Osteoblast (primary cell): ENCODE measurements at regions not wholly inside any gene's neighbourhood (a gene's known extent, or its start where the extent isn't known, plus 50 kb on each side); places are given as distances from the start of the nearest gene placed in this dataset.
"Not testable (repeated sequence)": the region's sequence is repeated elsewhere in the genome, so short reads cannot be mapped to it uniquely, and the experiment has no call there.

Experiments
- DNase-seq: peaks from one replicate; pipeline ENCODE4 v3.0.0; 2011; ENCODE audit warnings: low spot score, mixed read lengths; ENCODE audit not compliant: insufficient read length; ENCODE audit errors: missing footprints
- H2AFZ ChIP-seq: 2 replicates; pipeline ENCODE4 v1.6.0; 2011; ENCODE audit warnings: mild to moderate bottlenecking, low read length
- H3K27ac ChIP-seq: 2 replicates; pipeline ENCODE4 v1.5.1; 2011; ENCODE audit warnings: mild to moderate bottlenecking, low read depth, low read length, moderate library complexity
- H3K27me3 ChIP-seq: 2 replicates; pipeline ENCODE4 v1.6.0; 2012; ENCODE audit warnings: mild to moderate bottlenecking, control low read depth, inconsistent platforms, low read length, moderate library complexity; ENCODE audit not compliant: insufficient read depth
- H3K36me3 ChIP-seq: 2 replicates; pipeline ENCODE4 v1.5.1; 2011; ENCODE audit warnings: mild to moderate bottlenecking, low read length, control low read depth, moderate library complexity; ENCODE audit not compliant: insufficient read depth
- H3K4me1 ChIP-seq: 2 replicates; pipeline ENCODE4 v1.5.1; 2011; ENCODE audit warnings: mild to moderate bottlenecking, low read length, control low read depth, moderate library complexity; ENCODE audit not compliant: insufficient read depth
- H3K4me2 ChIP-seq: 2 replicates; pipeline ENCODE4 v1.6.0; 2011; ENCODE audit warnings: mild to moderate bottlenecking, low read length; ENCODE audit not compliant: insufficient read depth
- H3K4me3 ChIP-seq: fragments of 200-600 bp; sonication (generic); 3 replicates; pipeline ENCODE4 v1.5.1; 2012; ENCODE audit warnings: mild to moderate bottlenecking, low read length, inconsistent platforms; ENCODE audit not compliant: insufficient read depth
- H3K79me2 ChIP-seq: 2 replicates; pipeline ENCODE4 v1.6.0; 2012; ENCODE audit warnings: mild to moderate bottlenecking, low read length, control low read depth, inconsistent platforms; ENCODE audit not compliant: insufficient read depth
- H3K9me3 ChIP-seq: 2 replicates; pipeline ENCODE4 v1.5.1; 2011; ENCODE audit warnings: low read depth, low read length, control low read depth
- H4K20me1 ChIP-seq: 2 replicates; pipeline ENCODE4 v1.6.0; 2012; ENCODE audit warnings: mild to moderate bottlenecking, low read length, control low read depth; ENCODE audit not compliant: insufficient read depth
- TF ChIP-seq, protein P1 (sequence below): IDR thresholded peaks from 2 replicates; pipeline ENCODE4 v1.5.1; 2011; ENCODE audit warnings: mild to moderate bottlenecking, low read depth, low read length, moderate library complexity; ENCODE audit errors: extremely low read depth

- H2AFZ ChIP-seq: no peak overlapping the region
- H3K4me1 ChIP-seq: no peaks in the 10 kb centered on the region
- no peaks in the 10 kb centered on the region for H3K27me3 ChIP-seq
- peak; percentile 52 for DNase-seq
- TF ChIP-seq, protein P1, sequence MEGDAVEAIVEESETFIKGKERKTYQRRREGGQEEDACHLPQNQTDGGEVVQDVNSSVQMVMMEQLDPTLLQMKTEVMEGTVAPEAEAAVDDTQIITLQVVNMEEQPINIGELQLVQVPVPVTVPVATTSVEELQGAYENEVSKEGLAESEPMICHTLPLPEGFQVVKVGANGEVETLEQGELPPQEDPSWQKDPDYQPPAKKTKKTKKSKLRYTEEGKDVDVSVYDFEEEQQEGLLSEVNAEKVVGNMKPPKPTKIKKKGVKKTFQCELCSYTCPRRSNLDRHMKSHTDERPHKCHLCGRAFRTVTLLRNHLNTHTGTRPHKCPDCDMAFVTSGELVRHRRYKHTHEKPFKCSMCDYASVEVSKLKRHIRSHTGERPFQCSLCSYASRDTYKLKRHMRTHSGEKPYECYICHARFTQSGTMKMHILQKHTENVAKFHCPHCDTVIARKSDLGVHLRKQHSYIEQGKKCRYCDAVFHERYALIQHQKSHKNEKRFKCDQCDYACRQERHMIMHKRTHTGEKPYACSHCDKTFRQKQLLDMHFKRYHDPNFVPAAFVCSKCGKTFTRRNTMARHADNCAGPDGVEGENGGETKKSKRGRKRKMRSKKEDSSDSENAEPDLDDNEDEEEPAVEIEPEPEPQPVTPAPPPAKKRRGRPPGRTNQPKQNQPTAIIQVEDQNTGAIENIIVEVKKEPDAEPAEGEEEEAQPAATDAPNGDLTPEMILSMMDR: peak; percentile 77
- no peaks in the 10 kb centered on the region for H4K20me1 ChIP-seq
- no peaks in the 10 kb centered on the region for H3K79me2 ChIP-seq
- no peak overlapping the region for H3K27ac ChIP-seq
- no peak overlapping the region for H3K4me2 ChIP-seq
- no peaks in the 10 kb centered on the region for H3K9me3 ChIP-seq
- H3K4me3 ChIP-seq: no peak overlapping the region
- H3K36me3 ChIP-seq: no peaks in the 10 kb centered on the region
Observed at GRCh38 chr2:138373993-138374408, 127.6 kb upstream of the SPOPL start.

DNA sequence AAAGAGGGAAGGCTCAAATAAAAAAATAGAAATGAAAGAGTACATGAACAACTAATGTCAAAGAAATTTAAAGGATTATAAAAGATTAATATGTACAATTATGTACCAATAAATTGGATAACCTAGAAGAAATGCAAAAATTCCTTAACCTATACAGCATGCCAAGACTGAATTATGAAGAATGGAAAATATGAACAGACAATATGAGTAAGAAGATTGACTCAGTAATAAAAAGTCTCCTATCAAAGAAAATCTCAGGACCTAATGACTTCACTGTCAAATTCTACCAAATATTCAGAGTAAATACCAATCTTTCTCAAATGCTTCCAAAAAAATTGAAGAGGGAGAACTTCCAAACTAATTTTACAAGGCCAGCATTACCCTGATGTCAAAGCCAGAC, 120.2 kb upstream of the SPOPL start:
- Histone ChIP-seq H3K4me2 (no peak overlapping the region), H3K27me3 (no peaks in the 10 kb centered on the region), H3K9me3 (no peaks in the 10 kb centered on the region), H4K20me1 (no peaks in the 10 kb centered on the region), H3K4me3 (no peak overlapping the region), H3K79me2 (no peaks in the 10 kb centered on the region), H3K27ac (no peak overlapping the region), H2AFZ (no peak overlapping the region), H3K36me3 (no peaks in the 10 kb centered on the region), H3K4me1 (no peaks in the 10 kb centered on the region)
- TF ChIP-seq, protein P1: no peak
- no peak for DNase-seq

- H3K4me1 ChIP-seq: no peaks in the 10 kb centered on the region
- no peak overlapping the region for H3K27ac ChIP-seq
- no peak for DNase-seq
- TF ChIP-seq, protein P1: no peak
- no peak overlapping the region for H3K4me2 ChIP-seq
- no peaks in the 10 kb centered on the region for H4K20me1 ChIP-seq
- H3K4me3 ChIP-seq: no peak overlapping the region
- H2AFZ ChIP-seq: no peak overlapping the region
- H3K9me3 ChIP-seq: no peaks in the 10 kb centered on the region
- H3K27me3 ChIP-seq: no peaks in the 10 kb centered on the region
- no peaks in the 10 kb centered on the region for H3K36me3 ChIP-seq
- no peaks in the 10 kb centered on the region for H3K79me2 ChIP-seq
Observed at GRCh38 chr2:138382672-138383071, 118.9 kb upstream of the SPOPL start.

DNA sequence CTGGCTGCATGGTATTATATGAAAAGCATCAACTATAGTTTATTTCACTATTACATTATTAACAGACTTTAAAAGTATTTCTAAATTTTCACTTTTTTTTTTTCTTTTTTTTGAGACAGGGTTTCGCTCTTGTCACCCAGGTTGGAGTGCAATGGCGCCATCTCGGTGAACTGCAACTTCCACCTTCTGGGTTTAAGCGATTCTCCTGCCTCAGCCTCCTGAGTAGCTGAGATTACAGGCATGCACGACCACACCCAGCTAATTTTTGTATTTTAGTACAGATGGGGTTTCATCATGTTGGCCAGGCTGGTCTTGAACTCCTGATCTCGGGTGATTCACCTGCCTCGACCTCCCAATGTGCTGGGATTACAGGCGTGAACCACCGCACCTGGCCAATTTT, 115.4 kb upstream of the SPOPL start:
- H3K79me2 ChIP-seq, H3K4me2 ChIP-seq, DNase-seq, H3K4me1 ChIP-seq, H3K4me3 ChIP-seq, H4K20me1 ChIP-seq, H3K27me3 ChIP-seq, H3K27ac ChIP-seq, H3K9me3 ChIP-seq, H2AFZ ChIP-seq, H3K36me3 ChIP-seq: not testable (repeated sequence)

DNA sequence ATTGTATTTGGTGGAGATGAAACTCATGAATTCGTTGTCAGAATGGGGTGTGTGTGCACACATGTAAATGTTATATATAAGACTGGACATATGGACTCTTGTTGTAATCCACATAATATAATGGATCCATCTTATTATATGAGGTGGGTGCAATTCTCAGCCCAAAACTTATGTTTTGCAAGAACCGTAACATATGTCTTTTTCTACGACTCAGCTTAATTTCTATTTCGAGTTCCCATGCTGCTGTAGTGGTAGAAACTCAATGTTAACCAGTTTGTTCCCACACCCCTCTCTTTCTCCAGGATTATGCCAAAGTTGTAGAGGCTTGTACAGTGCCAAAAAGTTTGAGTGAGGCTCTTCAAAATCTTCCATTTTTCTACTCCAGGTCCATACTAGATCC, 112.5 kb upstream of the SPOPL start:
- TF ChIP-seq, protein P1: no peak
- H3K27me3 ChIP-seq: no peaks in the 10 kb centered on the region
- no peak overlapping the region for H3K27ac ChIP-seq
- H3K9me3 ChIP-seq: no peaks in the 10 kb centered on the region
- DNase-seq: no peak
- H2AFZ ChIP-seq: no peak overlapping the region
- H3K4me2 ChIP-seq: no peak overlapping the region
- no peaks in the 10 kb centered on the region for H4K20me1 ChIP-seq
- H3K79me2 ChIP-seq: no peaks in the 10 kb centered on the region
- peaks cover 3% of the 10 kb centered on the region for H3K4me1 ChIP-seq
- H3K36me3 ChIP-seq: no peaks in the 10 kb centered on the region
- no peak overlapping the region for H3K4me3 ChIP-seq
